ENCODE measurements at regions not wholly inside any gene's neighbourhood (a gene's known extent, or its start where the extent isn't known, plus 50 kb on each side); places are given as distances from the start of the nearest gene placed in this dataset.

DNA sequence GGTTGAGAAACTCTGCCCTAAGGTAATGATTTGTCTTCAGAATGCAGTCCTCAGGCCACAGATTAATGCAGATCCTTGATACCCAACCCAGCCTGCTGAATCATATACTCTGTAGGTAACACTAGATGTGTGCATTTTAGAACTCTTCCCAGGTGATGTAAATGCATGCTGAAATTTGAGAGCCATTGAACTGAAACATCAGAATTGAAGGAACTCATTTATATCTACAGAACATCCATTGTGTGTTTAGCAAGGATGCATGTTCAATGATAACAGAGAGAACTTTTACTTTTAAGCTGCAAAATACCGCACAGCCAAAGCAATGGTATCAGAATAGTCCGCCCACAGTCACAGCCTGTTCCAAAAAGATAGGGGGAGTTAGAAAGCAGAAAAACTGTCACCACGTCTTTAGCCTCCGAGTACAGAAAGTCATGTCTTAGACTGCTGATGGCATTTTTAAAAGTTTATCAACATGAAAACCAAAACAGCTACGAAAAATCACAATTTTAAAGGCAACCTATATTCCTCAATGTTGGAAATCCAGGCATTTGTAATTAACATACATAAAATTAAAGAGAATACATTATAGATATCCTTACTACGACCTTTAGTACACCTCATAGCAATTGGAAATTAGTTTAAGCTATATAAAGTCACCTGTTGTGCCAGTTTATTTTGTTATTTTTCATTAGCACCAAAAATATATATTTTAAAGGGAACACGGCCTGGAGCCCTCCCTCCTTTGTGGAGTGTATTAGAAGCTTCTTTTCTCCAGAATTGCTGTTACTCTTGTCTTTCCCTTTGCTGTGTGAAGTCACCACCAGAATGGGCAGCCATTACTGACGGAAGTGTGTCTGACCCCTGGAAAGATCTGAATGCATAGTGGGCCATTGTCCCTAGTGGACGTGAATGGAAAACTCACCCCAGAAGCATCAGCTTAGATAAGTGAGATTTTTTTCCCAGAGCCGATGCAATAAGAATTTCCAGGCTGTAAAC, 65.8 kb upstream of the PRKAR2B start:
- Histone ChIP-seq H3K27me3 (ENCODE audit: insufficient read depth, low read length, poor library complexity, severe bottlenecking) (no peaks in the 10 kb centered on the region), H3K4me3 (ENCODE audit: low read length, poor library complexity, severe bottlenecking) (no peak overlapping the region), H4K20me1 (ENCODE audit: insufficient read depth, low read length, poor library complexity, severe bottlenecking) (no peaks in the 10 kb centered on the region), H3K9me3 (ENCODE audit: insufficient read depth, low read depth, low read length) (no peaks in the 10 kb centered on the region), H3K9me2 (replicated peaks; ENCODE audit: low read depth, low read length) (no peaks in the 10 kb centered on the region), H3K36me3 (ENCODE audit: insufficient read depth, low read length) (no peaks in the 10 kb centered on the region), H3K79me2 (ENCODE audit: insufficient read depth, low read length) (no peaks in the 10 kb centered on the region), H3K9ac (ENCODE audit: low read depth, low read length, poor library complexity, severe bottlenecking) (no peak overlapping the region), H2AFZ (ENCODE audit: low read length) (no peak overlapping the region; the same call in 1 of the 2 replicates), H3F3A (ENCODE audit: low read depth) (no peaks in the 10 kb centered on the region), H3K4me1 (ENCODE audit: insufficient read depth, low read length, poor library complexity, severe bottlenecking) (no peaks in the 10 kb centered on the region), H3K4me2 (ENCODE audit: low read depth, low read length, poor library complexity, severe bottlenecking) (no peak overlapping the region)
- TF ChIP-seq, protein P1, sequence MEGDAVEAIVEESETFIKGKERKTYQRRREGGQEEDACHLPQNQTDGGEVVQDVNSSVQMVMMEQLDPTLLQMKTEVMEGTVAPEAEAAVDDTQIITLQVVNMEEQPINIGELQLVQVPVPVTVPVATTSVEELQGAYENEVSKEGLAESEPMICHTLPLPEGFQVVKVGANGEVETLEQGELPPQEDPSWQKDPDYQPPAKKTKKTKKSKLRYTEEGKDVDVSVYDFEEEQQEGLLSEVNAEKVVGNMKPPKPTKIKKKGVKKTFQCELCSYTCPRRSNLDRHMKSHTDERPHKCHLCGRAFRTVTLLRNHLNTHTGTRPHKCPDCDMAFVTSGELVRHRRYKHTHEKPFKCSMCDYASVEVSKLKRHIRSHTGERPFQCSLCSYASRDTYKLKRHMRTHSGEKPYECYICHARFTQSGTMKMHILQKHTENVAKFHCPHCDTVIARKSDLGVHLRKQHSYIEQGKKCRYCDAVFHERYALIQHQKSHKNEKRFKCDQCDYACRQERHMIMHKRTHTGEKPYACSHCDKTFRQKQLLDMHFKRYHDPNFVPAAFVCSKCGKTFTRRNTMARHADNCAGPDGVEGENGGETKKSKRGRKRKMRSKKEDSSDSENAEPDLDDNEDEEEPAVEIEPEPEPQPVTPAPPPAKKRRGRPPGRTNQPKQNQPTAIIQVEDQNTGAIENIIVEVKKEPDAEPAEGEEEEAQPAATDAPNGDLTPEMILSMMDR (conservative IDR thresholded peaks at IDR 0.05; ENCODE audit: low read length): no peak; the same call in none of the 2 replicates
- no peak for TF ChIP-seq EZH2phosphoT487 (IDR thresholded peaks at IDR 0.05; ENCODE audit: borderline replicate concordance)

DNA sequence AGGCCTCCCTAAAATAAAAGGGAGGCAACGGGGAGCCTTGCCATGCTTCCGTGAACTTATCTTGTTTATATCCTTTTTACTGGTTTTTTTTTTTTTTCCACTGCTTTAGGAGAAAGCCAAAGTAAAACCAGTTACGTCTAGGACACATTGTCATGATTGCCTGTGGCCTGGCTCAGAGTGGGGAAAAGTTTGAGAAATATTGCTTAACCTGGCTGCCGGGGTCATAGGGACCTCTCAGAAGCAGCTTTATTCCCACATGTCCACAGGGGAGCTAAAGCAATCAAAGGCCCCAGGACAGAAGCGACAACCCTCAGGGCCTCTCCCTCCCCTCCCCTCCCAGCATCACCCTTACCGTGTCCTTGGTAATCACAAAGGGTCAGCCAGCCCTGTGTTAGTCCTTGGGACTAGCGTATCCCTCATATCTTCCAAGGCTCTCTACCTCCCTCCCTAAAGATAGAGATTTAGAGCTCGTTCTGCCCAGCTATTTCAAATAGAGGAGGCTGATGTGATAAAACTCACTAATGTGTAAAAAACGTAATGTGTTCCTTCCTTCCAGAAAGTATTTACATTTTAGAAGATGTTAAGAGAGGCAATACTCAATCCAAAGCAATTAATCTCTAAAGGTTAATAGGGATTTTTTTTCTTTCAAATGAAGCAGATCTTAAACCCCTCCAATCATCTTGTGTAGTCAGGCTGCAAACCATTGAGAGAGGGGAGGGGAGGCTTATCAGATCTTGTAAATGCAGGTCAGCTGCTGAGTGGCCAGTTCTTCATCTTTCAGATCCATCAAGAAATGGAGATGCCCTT, 64.8 kb upstream of the PRKAR2B start:
- no peaks in the 10 kb centered on the region for H3K9me2 ChIP-seq (replicated peaks; ENCODE audit: low read depth, low read length)
- no peaks in the 10 kb centered on the region for H3K36me3 ChIP-seq (ENCODE audit: insufficient read depth, low read length)
- H3K9ac ChIP-seq (ENCODE audit: low read depth, low read length, poor library complexity, severe bottlenecking): no peak overlapping the region
- H3K4me2 ChIP-seq (ENCODE audit: low read depth, low read length, poor library complexity, severe bottlenecking): no peak overlapping the region
- no peaks in the 10 kb centered on the region for H4K20me1 ChIP-seq (ENCODE audit: insufficient read depth, low read length, poor library complexity, severe bottlenecking)
- no peaks in the 10 kb centered on the region for H3K79me2 ChIP-seq (ENCODE audit: insufficient read depth, low read length)
- no peak overlapping the region for H3K4me3 ChIP-seq (ENCODE audit: low read length, poor library complexity, severe bottlenecking)
- TF ChIP-seq EZH2phosphoT487 (IDR thresholded peaks at IDR 0.05; ENCODE audit: borderline replicate concordance): no peak
- TF ChIP-seq, protein P1 (conservative IDR thresholded peaks at IDR 0.05; ENCODE audit: low read length): no peak
- H3K27me3 ChIP-seq (ENCODE audit: insufficient read depth, low read length, poor library complexity, severe bottlenecking): no peaks in the 10 kb centered on the region
- H3K4me1 ChIP-seq (ENCODE audit: insufficient read depth, low read length, poor library complexity, severe bottlenecking): no peaks in the 10 kb centered on the region
- H3K9me3 ChIP-seq (ENCODE audit: insufficient read depth, low read depth, low read length): no peaks in the 10 kb centered on the region
- H3F3A ChIP-seq (ENCODE audit: low read depth): no peaks in the 10 kb centered on the region
- no peak overlapping the region for H2AFZ ChIP-seq (ENCODE audit: low read length)

DNA sequence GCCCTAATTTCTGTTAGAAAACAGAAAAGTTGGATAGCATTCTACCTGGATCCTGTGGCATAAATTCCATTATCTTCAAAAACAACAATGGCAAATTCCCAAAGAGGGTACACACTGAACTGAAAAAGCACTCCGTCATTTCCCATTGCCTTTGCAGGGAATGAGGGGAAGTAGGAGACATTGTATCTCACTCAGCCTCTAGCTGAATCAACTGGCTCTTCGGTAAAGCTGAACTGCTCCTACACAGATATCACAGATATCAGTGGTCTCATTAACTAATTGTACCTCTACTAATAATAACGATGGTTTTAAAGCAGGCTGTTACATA, 64.2 kb upstream of the PRKAR2B start:
- Histone ChIP-seq H3K4me2 (ENCODE audit: low read depth, low read length, poor library complexity, severe bottlenecking) (no peak overlapping the region), H3K9me2 (replicated peaks; ENCODE audit: low read depth, low read length) (no peaks in the 10 kb centered on the region), H3K9ac (ENCODE audit: low read depth, low read length, poor library complexity, severe bottlenecking) (no peak overlapping the region), H2AFZ (ENCODE audit: low read length) (no peak overlapping the region), H3F3A (ENCODE audit: low read depth) (no peaks in the 10 kb centered on the region), H3K36me3 (ENCODE audit: insufficient read depth, low read length) (no peaks in the 10 kb centered on the region), H3K4me1 (ENCODE audit: insufficient read depth, low read length, poor library complexity, severe bottlenecking) (no peaks in the 10 kb centered on the region), H3K9me3 (ENCODE audit: insufficient read depth, low read depth, low read length) (no peaks in the 10 kb centered on the region), H3K27me3 (ENCODE audit: insufficient read depth, low read length, poor library complexity, severe bottlenecking) (no peaks in the 10 kb centered on the region), H4K20me1 (ENCODE audit: insufficient read depth, low read length, poor library complexity, severe bottlenecking) (no peaks in the 10 kb centered on the region), H3K4me3 (ENCODE audit: low read length, poor library complexity, severe bottlenecking) (no peak overlapping the region), H3K79me2 (ENCODE audit: insufficient read depth, low read length) (no peaks in the 10 kb centered on the region)
- TF ChIP-seq, protein P1 (conservative IDR thresholded peaks at IDR 0.05; ENCODE audit: low read length): no peak
- no peak for TF ChIP-seq EZH2phosphoT487 (IDR thresholded peaks at IDR 0.05; ENCODE audit: borderline replicate concordance)

Data from Loucy (cell line).